ENCODE measurements at regions not wholly inside any gene's neighbourhood (a gene's known extent, or its start where the extent isn't known, plus 50 kb on each side); places are given as distances from the start of the nearest gene placed in this dataset.

- DNase-seq, result no peak
- H3K36me3 ChIP-seq, result no peaks in the 10 kb centered on the region
- H3K27ac ChIP-seq, result no peak overlapping the region
- H3K4me3 ChIP-seq (ENCODE audit: low read depth, low read length), result no peak overlapping the region
- 0 out of 2 replicates have a peak, but pooled peaks have one; percentile 4 for TF ChIP-seq CTCF (IDR thresholded peaks at IDR 0.05; ENCODE audit: low read depth, low read length)
- H3K27me3 ChIP-seq (ENCODE audit: insufficient read depth, low read depth, severe bottlenecking), result no peaks in the 10 kb centered on the region
- peaks cover under 1% of the 10 kb centered on the region for H3K9me3 ChIP-seq (ENCODE audit: severe bottlenecking)
These were observed 97.4 kb upstream of the SGIP1 start for GRCh38 chr1:66436378-66437135.

GRCh38 chr1:66437136-66437401, 96.9 kb upstream of the SGIP1 start:
- Histone ChIP-seq H3K4me3 (ENCODE audit: low read depth, low read length) (no peak overlapping the region), H3K27me3 (ENCODE audit: insufficient read depth, low read depth, severe bottlenecking) (no peaks in the 10 kb centered on the region), H3K27ac (no peak overlapping the region), H3K9me3 (ENCODE audit: severe bottlenecking) (no peaks in the 10 kb centered on the region), H3K36me3 (no peaks in the 10 kb centered on the region)
- TF ChIP-seq CTCF (IDR thresholded peaks at IDR 0.05; ENCODE audit: low read depth, low read length), result no peak
- no peak for DNase-seq

- TF ChIP-seq CTCF (IDR thresholded peaks at IDR 0.05; ENCODE audit: low read depth, low read length), result no peak
- no peak overlapping the region for H3K4me3 ChIP-seq (ENCODE audit: low read depth, low read length)
These were observed 95.9 kb upstream of the SGIP1 start for GRCh38 chr1:66438062-66438461.

GRCh38 chr1:66438501-66438900, 95.5 kb upstream of the SGIP1 start:
- Histone ChIP-seq H3K27me3 (ENCODE audit: insufficient read depth, low read depth, severe bottlenecking) (no peaks in the 10 kb centered on the region), H3K27ac (no peak overlapping the region), H3K36me3 (no peaks in the 10 kb centered on the region), H3K9me3 (ENCODE audit: severe bottlenecking) (no peaks in the 10 kb centered on the region), H3K4me3 (ENCODE audit: low read depth, low read length) (no peak overlapping the region)
- no peak for DNase-seq
- TF ChIP-seq CTCF (IDR thresholded peaks at IDR 0.05; ENCODE audit: low read depth, low read length), result no peak

More at GRCh38 chr1:66438062-66438461, 95.9 kb upstream of the SGIP1 start:
- H3K36me3 ChIP-seq, result no peaks in the 10 kb centered on the region
- H3K27me3 ChIP-seq (ENCODE audit: insufficient read depth, low read depth, severe bottlenecking), result no peaks in the 10 kb centered on the region
- no peak overlapping the region for H3K27ac ChIP-seq
- no peaks in the 10 kb centered on the region for H3K9me3 ChIP-seq (ENCODE audit: severe bottlenecking)
- no peak for DNase-seq

GRCh38 chr1:66439031-66439740, 94.8 kb upstream of the SGIP1 start:
- no peak for DNase-seq
- Histone ChIP-seq H3K4me3 (ENCODE audit: low read depth, low read length) (no peak overlapping the region), H3K9me3 (ENCODE audit: severe bottlenecking) (no peaks in the 10 kb centered on the region), H3K36me3 (no peaks in the 10 kb centered on the region), H3K27me3 (ENCODE audit: insufficient read depth, low read depth, severe bottlenecking) (no peaks in the 10 kb centered on the region), H3K27ac (no peak overlapping the region)
- no peak for TF ChIP-seq CTCF (IDR thresholded peaks at IDR 0.05; ENCODE audit: low read depth, low read length)
